Gastrocnemius medialis (tissue), 4 donors: ENCODE measurements at regions not wholly inside any gene's neighbourhood (a gene's known extent, or its start where the extent isn't known, plus 50 kb on each side); places are given as distances from the start of the nearest gene placed in this dataset.

Source experiments
- ATAC-seq, 2 donors: fragments of 150-250 bp; one replicate each; pipeline ENCODE4 v1.9.1; 2016
- DNase-seq, 2 donors: peaks; one replicate each; pipeline ENCODE4 v3.0.0-alpha.2; 2019
- H3K27ac ChIP-seq, 4 donors: fragments of 200-600 bp; sonication (generic); 1 replicate in 1 of 4; 2 replicates in 3 of 4; pipeline ENCODE4 v1.5.1; 2016 to 2018; ENCODE audit warnings: mild to moderate bottlenecking in 2 of 4, moderate library complexity in 1 of 4
- H3K27me3 ChIP-seq, 3 donors: fragments of 200-600 bp; sonication (generic) in 2 of 3; 1 replicate in 1 of 3; 2 replicates in 2 of 3; pipeline versions ENCODE4 v1.5.1 to v1.6.0; 2016 to 2019; ENCODE audit warnings: mild to moderate bottlenecking in 1 of 3, moderate library complexity in 1 of 3
- H3K36me3 ChIP-seq, 2 donors: fragments of 200-600 bp; sonication (generic) in 1 of 2; one replicate each; pipeline ENCODE4 v1.5.1; 2017 to 2018
- H3K4me1 ChIP-seq, 2 donors: fragments of 200-600 bp; sonication (generic) in 1 of 2; one replicate each; pipeline ENCODE4 v1.5.1; 2016 to 2017; ENCODE audit warnings: mild to moderate bottlenecking in 2 of 2
- H3K4me3 ChIP-seq, 4 donors: fragments of 200-600 bp; sonication (generic) in 3 of 4; 1 replicate in 1 of 4; 2 replicates in 3 of 4; pipeline ENCODE4 v1.5.1; 2016 to 2019; ENCODE audit warnings: mild to moderate bottlenecking in 2 of 4
- H3K9me3 ChIP-seq, 3 donors: fragments of 200-600 bp; sonication (generic) in 2 of 3; 1 replicate in 1 of 3; 2 replicates in 2 of 3; pipeline ENCODE4 v1.5.1; 2016 to 2019
- POLR2A ChIP-seq, 2 donors: fragments of 450-650 bp; IDR thresholded peaks; one replicate each; pipeline ENCODE4 v1.6.1; 2017; ENCODE audit warnings: antibody characterized with exemption in 2 of 2, mild to moderate bottlenecking in 2 of 2, moderate library complexity in 2 of 2
- in situ Hi-C, 4 donors: fragments of 200-750 bp; cut with MboI; loops; one replicate each; pipeline versions ENCODE4 v1.15.0 to v1.8.0; 2017; ENCODE audit warnings: low sequenced_read_pairs in 4 of 4
- intact Hi-C: fragments of 100-400 bp; cut with DNase I; formaldehyde crosslinking; loops from one replicate; pipeline ENCODE4 v1.15.1; 2023; ENCODE audit warnings: low total_unique reads
- TF ChIP-seq, protein P1 (sequence below), 5 experiments: fragments of 450-650 bp in 3 of 5; fragments of 200-600 bp in 2 of 5; sonication (generic) in 2 of 5; IDR thresholded peaks in 4 of 5; conservative IDR thresholded peaks in 1 of 5; 1 replicate in 4 of 5; 2 replicates in 1 of 5; pipeline ENCODE4 v1.5.1; 2016 to 2019; ENCODE audit warnings: antibody characterized with exemption in 5 of 5, mild to moderate bottlenecking in 3 of 5, moderate library complexity in 3 of 5

DNA sequence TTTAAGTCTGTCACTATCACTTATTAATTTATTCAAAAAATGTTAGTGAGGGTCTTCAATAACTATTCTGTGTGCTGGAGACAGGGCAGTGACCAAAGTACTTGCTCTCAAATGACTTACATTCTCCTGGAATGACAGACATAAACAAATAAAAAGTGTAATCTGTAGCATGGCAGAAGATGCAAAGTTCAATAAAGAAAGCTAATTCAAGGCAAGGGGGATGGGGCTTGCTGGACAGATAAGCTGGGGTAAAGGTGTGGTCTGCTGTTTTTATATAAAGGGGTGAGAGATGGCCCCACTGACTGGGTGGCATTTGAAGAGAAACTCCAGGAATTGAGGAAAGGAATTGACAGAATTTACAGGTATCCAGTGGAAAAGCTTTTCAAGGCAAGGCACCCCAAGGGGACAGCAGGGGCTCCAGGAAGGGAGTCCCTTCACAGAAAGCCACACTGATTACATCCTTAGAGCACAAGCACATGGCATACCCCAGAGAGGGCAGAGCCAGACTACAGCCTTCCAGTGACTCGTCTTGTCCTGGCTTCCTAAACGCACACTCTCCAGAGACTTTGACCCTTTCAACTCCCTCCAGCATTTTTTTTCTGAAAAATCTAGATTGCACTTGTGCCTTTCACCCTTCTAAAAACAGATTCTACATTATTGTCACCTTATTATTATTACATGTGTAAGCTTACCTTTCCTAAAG lies 123.7 kb upstream of the HS3ST3A1 start:
- no peak overlapping the region for H3K4me3 ChIP-seq
- no peaks in the 10 kb centered on the region for H3K9me3 ChIP-seq
- intact Hi-C loops (loop anchor here (10.0 kb wide), 1 partner anchor 49 kb away; no protein-coding TSS in a partner anchor), in situ Hi-C loops (no loop called here)
- H3K27me3 ChIP-seq = peaks cover 0 to 3% (median 0%) of the 10 kb centered on the region in 3 donors
- TF ChIP-seq POLR2A (IDR thresholded peaks at IDR 0.05) = no peak
- TF ChIP-seq, protein P1, sequence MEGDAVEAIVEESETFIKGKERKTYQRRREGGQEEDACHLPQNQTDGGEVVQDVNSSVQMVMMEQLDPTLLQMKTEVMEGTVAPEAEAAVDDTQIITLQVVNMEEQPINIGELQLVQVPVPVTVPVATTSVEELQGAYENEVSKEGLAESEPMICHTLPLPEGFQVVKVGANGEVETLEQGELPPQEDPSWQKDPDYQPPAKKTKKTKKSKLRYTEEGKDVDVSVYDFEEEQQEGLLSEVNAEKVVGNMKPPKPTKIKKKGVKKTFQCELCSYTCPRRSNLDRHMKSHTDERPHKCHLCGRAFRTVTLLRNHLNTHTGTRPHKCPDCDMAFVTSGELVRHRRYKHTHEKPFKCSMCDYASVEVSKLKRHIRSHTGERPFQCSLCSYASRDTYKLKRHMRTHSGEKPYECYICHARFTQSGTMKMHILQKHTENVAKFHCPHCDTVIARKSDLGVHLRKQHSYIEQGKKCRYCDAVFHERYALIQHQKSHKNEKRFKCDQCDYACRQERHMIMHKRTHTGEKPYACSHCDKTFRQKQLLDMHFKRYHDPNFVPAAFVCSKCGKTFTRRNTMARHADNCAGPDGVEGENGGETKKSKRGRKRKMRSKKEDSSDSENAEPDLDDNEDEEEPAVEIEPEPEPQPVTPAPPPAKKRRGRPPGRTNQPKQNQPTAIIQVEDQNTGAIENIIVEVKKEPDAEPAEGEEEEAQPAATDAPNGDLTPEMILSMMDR (IDR thresholded peaks at IDR 0.05 in 4 of 5, conservative IDR thresholded peaks at IDR 0.05 in 1 of 5) = no peak
- ATAC-seq (no peak), DNase-seq (no peak)
- H3K36me3 ChIP-seq = no peaks in the 10 kb centered on the region
- H3K4me1 ChIP-seq = peaks cover 0 to 4% of the 10 kb centered on the region in 2 donors
- no peak overlapping the region for H3K27ac ChIP-seq

DNA sequence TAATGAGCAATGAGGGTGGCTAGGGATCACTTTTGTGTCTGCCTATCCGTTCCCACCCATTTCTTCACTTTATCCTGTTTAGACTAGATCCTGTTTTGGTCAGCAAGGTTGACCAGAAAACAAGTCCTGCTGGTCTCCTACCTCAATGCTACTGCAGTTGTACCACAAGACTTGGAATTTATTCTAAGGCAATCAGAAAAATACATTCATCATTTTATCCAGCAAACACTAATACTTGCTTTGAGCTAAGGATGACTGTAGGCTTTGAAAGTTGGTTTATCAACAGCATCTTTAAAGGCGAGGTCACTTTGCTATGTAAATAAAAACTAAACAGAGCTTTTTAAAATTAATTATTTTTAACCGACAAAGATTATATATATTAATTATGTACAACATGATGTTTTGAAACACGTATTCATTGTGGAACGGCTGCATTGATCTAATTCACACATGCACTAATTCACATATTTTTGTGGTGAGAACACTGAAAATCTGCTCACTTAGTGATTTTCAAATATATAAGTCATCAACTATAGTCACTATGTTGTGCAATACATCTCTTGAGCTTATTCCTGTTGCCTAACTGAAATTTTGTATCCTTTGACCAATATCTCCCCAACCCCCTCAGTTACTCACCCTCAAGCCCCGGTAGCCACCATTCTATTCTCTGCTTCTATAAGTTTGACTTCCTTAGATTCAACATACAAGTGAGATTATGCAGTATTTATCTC lies 125.9 kb upstream of the HS3ST3A1 start:
- DNase-seq (no peak), ATAC-seq (no peak)
- intact Hi-C loops = loop anchor here (10.0 kb wide), 1 partner anchor 47 kb away; no protein-coding TSS in a partner anchor
- Histone ChIP-seq H3K36me3 (no peaks in the 10 kb centered on the region), H3K4me1 (no peaks in the 10 kb centered on the region), H3K27ac (no peak overlapping the region), H3K9me3 (no peaks in the 10 kb centered on the region), H3K4me3 (no peak overlapping the region), H3K27me3 (peaks cover 0 to 3% (median 0%) of the 10 kb centered on the region in 3 donors)
- no peak for TF ChIP-seq POLR2A (IDR thresholded peaks at IDR 0.05)
- in situ Hi-C loops = no loop called here

DNA sequence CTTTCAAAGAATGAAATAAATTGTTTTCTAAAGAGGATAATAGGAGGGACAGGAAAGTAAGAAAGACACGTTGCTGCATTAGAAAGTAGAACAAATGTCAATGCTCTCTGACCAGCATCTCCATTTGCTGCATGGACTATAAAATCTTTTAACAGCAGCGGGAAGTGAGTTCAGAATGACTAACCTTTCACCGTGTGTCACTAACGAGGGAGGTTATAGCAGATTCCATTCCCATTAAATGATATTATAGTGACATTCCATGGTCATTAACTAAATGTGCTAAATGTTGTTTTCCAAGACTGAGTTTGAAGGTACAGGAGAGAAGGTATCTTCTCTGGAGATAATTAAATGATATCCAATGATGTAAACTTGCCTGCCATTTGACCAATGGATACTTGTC lies 127.1 kb upstream of the HS3ST3A1 start:
- intact Hi-C loops = loop anchor here (10.0 kb wide), 1 partner anchor 46 kb away; no protein-coding TSS in a partner anchor
- H3K9me3 ChIP-seq = no peaks in the 10 kb centered on the region
- peaks cover 0 to 3% (median 0%) of the 10 kb centered on the region in 3 donors for H3K27me3 ChIP-seq
- H3K4me3 ChIP-seq = no peak overlapping the region
- no peak overlapping the region for H3K27ac ChIP-seq
- no peak for ATAC-seq
- no peaks in the 10 kb centered on the region for H3K36me3 ChIP-seq
- TF ChIP-seq POLR2A (IDR thresholded peaks at IDR 0.05) = no peak
- TF ChIP-seq, protein P1 (IDR thresholded peaks at IDR 0.05 in 4 of 5, conservative IDR thresholded peaks at IDR 0.05 in 1 of 5) = no peak
- H3K4me1 ChIP-seq = no peaks in the 10 kb centered on the region
- no peak for DNase-seq
- in situ Hi-C loops = no loop called here

DNA sequence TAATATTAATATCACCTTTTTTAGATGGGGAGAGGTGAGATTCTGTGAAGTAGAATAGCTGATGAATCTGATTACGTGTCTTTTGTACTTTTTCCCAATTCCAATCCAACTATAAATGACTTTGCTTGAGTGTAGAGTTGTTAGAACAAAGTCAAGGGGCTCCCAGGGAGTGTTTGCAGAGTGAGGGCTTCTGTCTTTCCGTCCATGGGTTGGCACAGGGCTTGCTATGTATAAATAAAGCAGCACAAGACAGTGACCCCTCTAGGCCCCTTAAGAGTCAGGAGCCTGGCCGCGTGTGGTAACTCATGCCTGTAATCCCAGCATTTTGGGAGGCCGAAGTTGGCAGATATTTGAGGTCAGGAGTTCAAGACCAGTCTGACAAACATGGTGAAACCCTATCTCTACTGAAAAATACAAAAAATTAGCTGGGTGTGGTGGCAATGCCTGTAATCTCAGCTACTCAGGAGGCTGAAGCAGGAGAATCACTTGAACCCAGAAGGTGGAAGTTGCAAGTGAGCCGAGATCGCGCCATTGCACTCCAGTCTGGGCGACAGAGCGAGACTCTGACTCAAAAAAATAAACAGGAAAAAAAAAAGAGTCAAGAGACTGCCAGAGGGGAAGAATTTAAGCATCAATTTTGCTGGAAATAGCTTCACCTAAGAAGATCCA lies 127.9 kb upstream of the HS3ST3A1 start:
- no peak overlapping the region for H3K27ac ChIP-seq
- H3K36me3 ChIP-seq = no peaks in the 10 kb centered on the region
- TF ChIP-seq POLR2A (IDR thresholded peaks at IDR 0.05) = no peak
- TF ChIP-seq, protein P1 (IDR thresholded peaks at IDR 0.05 in 4 of 5, conservative IDR thresholded peaks at IDR 0.05 in 1 of 5) = no peak
- peaks cover 0 to 3% (median 0%) of the 10 kb centered on the region in 3 donors for H3K27me3 ChIP-seq
- intact Hi-C loops = loop anchor here (10.0 kb wide), 1 partner anchor 45 kb away; no protein-coding TSS in a partner anchor
- in situ Hi-C loops = no loop called here
- ATAC-seq = no peak
- H3K4me1 ChIP-seq = no peaks in the 10 kb centered on the region
- no peaks in the 10 kb centered on the region for H3K9me3 ChIP-seq
- DNase-seq = no peak
- H3K4me3 ChIP-seq = no peak overlapping the region

DNA sequence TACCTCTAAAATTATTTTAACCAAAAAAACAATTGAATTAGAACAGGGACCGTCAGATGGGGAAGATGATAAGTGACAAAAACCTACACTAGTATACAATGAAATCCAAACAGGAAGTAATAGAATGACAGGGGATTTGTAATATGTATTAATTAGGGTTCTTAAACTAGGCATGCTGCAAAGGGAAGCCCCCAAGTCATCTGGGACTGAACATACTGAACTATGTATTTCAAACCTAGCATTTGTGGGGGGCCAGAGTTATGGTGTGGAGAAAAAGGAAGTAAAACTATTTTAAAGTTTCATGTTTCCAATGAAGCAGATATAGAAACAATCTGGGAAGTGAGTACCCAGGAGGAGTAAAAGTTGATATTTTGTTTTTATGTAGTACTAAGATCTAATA lies 133.2 kb upstream of the HS3ST3A1 start:
- no peaks in the 10 kb centered on the region for H3K4me1 ChIP-seq
- in situ Hi-C loops (no loop called here), intact Hi-C loops (no loop called here)
- TF ChIP-seq, protein P1 (IDR thresholded peaks at IDR 0.05 in 4 of 5, conservative IDR thresholded peaks at IDR 0.05 in 1 of 5) = no peak
- no peak for TF ChIP-seq POLR2A (IDR thresholded peaks at IDR 0.05)
- H3K27me3 ChIP-seq = no peaks in the 10 kb centered on the region
- H3K9me3 ChIP-seq = no peaks in the 10 kb centered on the region
- DNase-seq = no peak
- H3K4me3 ChIP-seq = no peak overlapping the region
- no peak for ATAC-seq
- H3K36me3 ChIP-seq = no peaks in the 10 kb centered on the region
- no peak overlapping the region for H3K27ac ChIP-seq
